Adrenal gland (tissue), 9 donors: ENCODE measurements at regions not wholly inside any gene's neighbourhood (a gene's known extent, or its start where the extent isn't known, plus 50 kb on each side); places are given as distances from the start of the nearest gene placed in this dataset.
"Not testable (repeated sequence)": the region's sequence is repeated elsewhere in the genome, so short reads cannot be mapped to it uniquely, and the experiment has no call there.

Experiments
- DNase-seq, 7 donors: peaks; one replicate each; pipeline ENCODE4 v3.0.0-alpha.2; 2019 to 2020
- H3K27ac ChIP-seq, 5 donors: fragments of 200-600 bp; sonication (generic) in 4 of 5; 1 replicate in 3 of 5; 2 replicates in 2 of 5; pipeline versions ENCODE4 v1.5.1 to v1.8.0; 2016 to 2020; ENCODE audit warnings: mild to moderate bottlenecking in 1 of 5
- H3K27me3 ChIP-seq: fragments of 200-600 bp; 2 replicates; pipeline ENCODE4 v1.8.0; 2021
- H3K36me3 ChIP-seq, 2 donors: fragments of 200-600 bp; replicated peaks in 1 of 2; 1 replicate in 1 of 2; 2 replicates in 1 of 2; pipeline versions ENCODE4 v1.5.1 to v1.8.0; 2018 to 2022
- H3K4me1 ChIP-seq, 2 donors: fragments of 200-600 bp; replicated peaks in 1 of 2; 1 replicate in 1 of 2; 2 replicates in 1 of 2; pipeline versions ENCODE4 v1.5.1 to v1.8.0; 2018 to 2021
- H3K4me3 ChIP-seq, 4 donors: fragments of 200-600 bp; sonication (generic) in 3 of 4; one replicate each; pipeline ENCODE4 v1.5.1; 2016 to 2018
- H3K9me3 ChIP-seq, 3 donors: fragments of 200-600 bp; sonication (generic) in 1 of 3; replicated peaks in 1 of 3; 1 replicate in 2 of 3; 2 replicates in 1 of 3; pipeline versions ENCODE4 v1.5.1 to v1.8.0; 2016 to 2021
- CTCF ChIP-seq, 6 experiments: fragments of 450-650 bp in 4 of 6; fragments of 200-600 bp in 2 of 6; sonication (generic) in 1 of 6; IDR thresholded peaks; 1 replicate in 5 of 6; 2 replicates in 1 of 6; pipeline versions ENCODE4 v1.5.1 to v1.8.0; 2016 to 2021; ENCODE audit warnings: antibody characterized with exemption in 6 of 6, mild to moderate bottlenecking in 2 of 6, moderate library complexity in 1 of 6
- POLR2A ChIP-seq, 2 donors: fragments of 450-650 bp; IDR thresholded peaks; one replicate each; pipeline ENCODE4 v1.6.1; 2017; ENCODE audit warnings: antibody characterized with exemption in 2 of 2, mild to moderate bottlenecking in 2 of 2, moderate library complexity in 1 of 2
- WGBS, 4 donors: extraction: QIAGEN DNeasy Blood & Tissue Kit in 2 of 4; methylation state at CpG; one replicate each; pipeline versions ENCODE4 v1.1.5 to v1.1.7; 2013 to 2017; 5-methylcytosine and 5-hydroxymethylcytosine counted together
- intact Hi-C, 2 donors: fragments of 100-400 bp; cut with DNase I; formaldehyde crosslinking; loops; one replicate each; pipeline versions ENCODE4 v1.14.1 to v1.15.0; 2022 to 2023
- donor health status: healthy with polysubstance abuse.
- donor health status: Bipolar disorder and iron deficiency.
- donor health status: DM: yes; HTN: yes; CAD: no.
- donor health status: DM: no; HTN: no; CAD: no.
- donor health status: DM: no; HTN: no; CAD: no.

- H3K4me1 ChIP-seq: no peaks in the 10 kb centered on the region
- H3K9me3 ChIP-seq: no peaks in the 10 kb centered on the region
- H3K27ac ChIP-seq: no peak overlapping the region
- no peaks in the 10 kb centered on the region for H3K36me3 ChIP-seq
- intact Hi-C loops: no loop called here
- WGBS, 4 donors: 43 to 54% (median 50%) methylated on average over 8 of the region's 8 CpGs
- no peak for DNase-seq
- TF ChIP-seq POLR2A (IDR thresholded peaks at IDR 0.05): no peak
- TF ChIP-seq CTCF (IDR thresholded peaks at IDR 0.05): no peak
- no peak overlapping the region for H3K4me3 ChIP-seq
- H3K27me3 ChIP-seq: no peaks in the 10 kb centered on the region
Measured at GRCh38 chr17:71023249-71024030, 854.1 kb downstream of the KCNJ2 start.

GRCh38 chr17:71024172-71024571, 854.8 kb downstream of the KCNJ2 start:
- intact Hi-C loops: no loop called here
- no peaks in the 10 kb centered on the region for H3K9me3 ChIP-seq
- H3K27me3 ChIP-seq: no peaks in the 10 kb centered on the region
- no peak for DNase-seq
- 61 to 74% (median 67%) methylated on average over 3 of the region's 3 CpGs for WGBS, 4 donors
- H3K4me3 ChIP-seq: no peak overlapping the region
- H3K27ac ChIP-seq: no peak overlapping the region
- H3K4me1 ChIP-seq: no peaks in the 10 kb centered on the region
- H3K36me3 ChIP-seq: no peaks in the 10 kb centered on the region
- no peak for TF ChIP-seq CTCF (IDR thresholded peaks at IDR 0.05)
- TF ChIP-seq POLR2A (IDR thresholded peaks at IDR 0.05): no peak

- Histone ChIP-seq H3K4me1 (no peaks in the 10 kb centered on the region), H3K4me3 (no peak overlapping the region), H3K27me3 (no peaks in the 10 kb centered on the region), H3K9me3 (no peaks in the 10 kb centered on the region), H3K27ac (no peak overlapping the region), H3K36me3 (no peaks in the 10 kb centered on the region)
- 65 to 74% (median 72%) methylated on average over 2 of the region's 2 CpGs for WGBS, 4 donors
- TF ChIP-seq CTCF (IDR thresholded peaks at IDR 0.05) (no peak), POLR2A (IDR thresholded peaks at IDR 0.05) (no peak)
- no peak for DNase-seq
- intact Hi-C loops: no loop called here
Measured at GRCh38 chr17:71024969-71025368, 855.6 kb downstream of the KCNJ2 start.

- H3K9me3 ChIP-seq: no peaks in the 10 kb centered on the region
- H3K4me3 ChIP-seq: no peak overlapping the region
- intact Hi-C loops: no loop called here
- no peak for TF ChIP-seq POLR2A (IDR thresholded peaks at IDR 0.05)
- no peak for TF ChIP-seq CTCF (IDR thresholded peaks at IDR 0.05)
- H3K27ac ChIP-seq: no peak overlapping the region
- H3K27me3 ChIP-seq: no peaks in the 10 kb centered on the region
- no peaks in the 10 kb centered on the region for H3K36me3 ChIP-seq
- no peak for DNase-seq
- H3K4me1 ChIP-seq: no peaks in the 10 kb centered on the region
Measured at GRCh38 chr17:71029246-71029645, 859.9 kb downstream of the KCNJ2 start.

GRCh38 chr17:71031286-71031685, 862.0 kb downstream of the KCNJ2 start:
- H3K4me3 ChIP-seq, H3K4me1 ChIP-seq: not testable (repeated sequence)

More at GRCh38 chr17:71031286-71031685, 862.0 kb downstream of the KCNJ2 start:
- intact Hi-C loops, DNase-seq, H3K9me3 ChIP-seq, H3K36me3 ChIP-seq, H3K27me3 ChIP-seq, H3K27ac ChIP-seq: not testable (repeated sequence)
- 82 to 92% (median 89%) methylated on average over 2 of the region's 2 CpGs for WGBS, 4 donors
